ENCODE measurements at regions not wholly inside any gene's neighbourhood (a gene's known extent, or its start where the extent isn't known, plus 50 kb on each side); places are given as distances from the start of the nearest gene placed in this dataset.

- POLR2A ChIA-PET: no interaction called here
- Mint-ChIP-seq H3K9me3 (ENCODE audit: unreplicated experiment) (peaks cover 38% of the 10 kb centered on the region), H3K27me3 (ENCODE audit: insufficient read depth, unreplicated experiment) (no peaks in the 10 kb centered on the region), H3K4me1 (ENCODE audit: insufficient read depth, unreplicated experiment) (no peaks in the 10 kb centered on the region), H3K36me3 (ENCODE audit: insufficient read depth, unreplicated experiment) (no peaks in the 10 kb centered on the region), H3K4me3 (ENCODE audit: unreplicated experiment) (no peak overlapping the region), H3K27ac (ENCODE audit: low read depth, unreplicated experiment) (no peak overlapping the region)
- intact Hi-C loops (cut with micrococcal nuclease): no loop called here
- no peak for DNase-seq (ENCODE audit: unreplicated experiment)
- CTCF ChIA-PET: no interaction called here
- BruUV-seq (replicated peaks): no TSS peak
- TF ChIP-seq CTCF (IDR thresholded peaks at IDR 0.05; ENCODE audit: unreplicated experiment): no peak
Observed at GRCh38 chr17:34763728-34764665, 184.6 kb downstream of the TMEM132E start.

GRCh38 chr17:34762078-34762477 is 182.7 kb downstream of the TMEM132E start:
- H3K4me1 Mint-ChIP-seq (ENCODE audit: insufficient read depth, unreplicated experiment): no peaks in the 10 kb centered on the region
- DNase-seq (ENCODE audit: unreplicated experiment): no peak
- no TSS peak for BruUV-seq (replicated peaks)
- POLR2A ChIA-PET: no interaction called here
- no peaks in the 10 kb centered on the region for H3K27me3 Mint-ChIP-seq (ENCODE audit: insufficient read depth, unreplicated experiment)
- intact Hi-C loops (cut with micrococcal nuclease): no loop called here
- H3K36me3 Mint-ChIP-seq (ENCODE audit: insufficient read depth, unreplicated experiment): no peaks in the 10 kb centered on the region
- CTCF ChIA-PET: no interaction called here
- peaks cover 36% of the 10 kb centered on the region for H3K9me3 Mint-ChIP-seq (ENCODE audit: unreplicated experiment)
- no peak overlapping the region for H3K27ac Mint-ChIP-seq (ENCODE audit: low read depth, unreplicated experiment)
- no peak for TF ChIP-seq CTCF (IDR thresholded peaks at IDR 0.05; ENCODE audit: unreplicated experiment)
- H3K4me3 Mint-ChIP-seq (ENCODE audit: unreplicated experiment): no peak overlapping the region

GRCh38 chr17:34761646-34762045 is 182.3 kb downstream of the TMEM132E start:
- Mint-ChIP-seq H3K36me3 (ENCODE audit: insufficient read depth, unreplicated experiment) (no peaks in the 10 kb centered on the region), H3K4me3 (ENCODE audit: unreplicated experiment) (no peak overlapping the region), H3K9me3 (ENCODE audit: unreplicated experiment) (peaks cover 36% of the 10 kb centered on the region), H3K27me3 (ENCODE audit: insufficient read depth, unreplicated experiment) (no peaks in the 10 kb centered on the region), H3K27ac (ENCODE audit: low read depth, unreplicated experiment) (no peak overlapping the region), H3K4me1 (ENCODE audit: insufficient read depth, unreplicated experiment) (no peaks in the 10 kb centered on the region)
- CTCF ChIA-PET: no interaction called here
- POLR2A ChIA-PET: no interaction called here
- TF ChIP-seq CTCF (IDR thresholded peaks at IDR 0.05; ENCODE audit: unreplicated experiment): no peak
- DNase-seq (ENCODE audit: unreplicated experiment): no peak
- BruUV-seq (replicated peaks): no TSS peak
- intact Hi-C loops (cut with micrococcal nuclease): no loop called here

GRCh38 chr17:34760931-34761495 is 181.6 kb downstream of the TMEM132E start:
- TF ChIP-seq CTCF (IDR thresholded peaks at IDR 0.05; ENCODE audit: unreplicated experiment): no peak
- H3K27me3 Mint-ChIP-seq (ENCODE audit: insufficient read depth, unreplicated experiment): no peaks in the 10 kb centered on the region
- CTCF ChIA-PET: no interaction called here
- no peak for DNase-seq (ENCODE audit: unreplicated experiment)
- H3K27ac Mint-ChIP-seq (ENCODE audit: low read depth, unreplicated experiment): no peak overlapping the region
- BruUV-seq (replicated peaks): no TSS peak
- intact Hi-C loops (cut with micrococcal nuclease): no loop called here
- H3K36me3 Mint-ChIP-seq (ENCODE audit: insufficient read depth, unreplicated experiment): no peaks in the 10 kb centered on the region
- no peak overlapping the region for H3K4me3 Mint-ChIP-seq (ENCODE audit: unreplicated experiment)
- H3K4me1 Mint-ChIP-seq (ENCODE audit: insufficient read depth, unreplicated experiment): no peaks in the 10 kb centered on the region
- POLR2A ChIA-PET: no interaction called here
- H3K9me3 Mint-ChIP-seq (ENCODE audit: unreplicated experiment): peaks cover 39% of the 10 kb centered on the region

Measured in MCF 10A (cell line).